Upper lobe of left lung (tissue), 6 donors: ENCODE measurements at regions not wholly inside any gene's neighbourhood (a gene's known extent, or its start where the extent isn't known, plus 50 kb on each side); places are given as distances from the start of the nearest gene placed in this dataset.

Experiments
- ATAC-seq, 2 donors: fragments of 200-7000 bp; cut with Tn5 transposase; one replicate each; pipeline ENCODE4 v1.9.1; 2022; ENCODE audit warnings: mild to moderate bottlenecking in 2 of 2, moderate library complexity in 2 of 2; ENCODE audit not compliant: low FRiP score in 2 of 2
- DNase-seq, 2 donors: peaks; one replicate each; pipeline ENCODE4 v3.0.0-alpha.2; 2019 to 2020
- H3K27ac ChIP-seq, 4 donors: fragments of 200-600 bp; sonication (generic); one replicate each; pipeline ENCODE4 v1.5.1; 2016 to 2019
- H3K27me3 ChIP-seq, 4 donors: fragments of 200-600 bp; sonication (generic); one replicate each; pipeline ENCODE4 v1.5.1; 2017 to 2019
- H3K36me3 ChIP-seq, 4 donors: fragments of 200-600 bp; sonication (generic); one replicate each; pipeline ENCODE4 v1.5.1; 2016 to 2019
- H3K4me1 ChIP-seq, 4 donors: fragments of 200-600 bp; sonication (generic); one replicate each; pipeline ENCODE4 v1.5.1; 2018 to 2019
- H3K4me3 ChIP-seq, 4 donors: fragments of 200-600 bp; sonication (generic); one replicate each; pipeline ENCODE4 v1.5.1; 2017 to 2019; ENCODE audit warnings: mild to moderate bottlenecking in 2 of 4, moderate library complexity in 1 of 4
- H3K9me3 ChIP-seq, 4 donors: fragments of 200-600 bp; sonication (generic); one replicate each; pipeline ENCODE4 v1.5.1; 2018 to 2019
- CTCF ChIP-seq, 6 experiments: fragments of 450-650 bp in 4 of 6; fragments of 200-600 bp in 2 of 6; sonication (generic) in 2 of 6; IDR thresholded peaks; one replicate each; pipeline ENCODE4 v1.5.1; 2016 to 2019; ENCODE audit warnings: antibody characterized with exemption in 6 of 6
- EP300 ChIP-seq, 4 donors: sonication (generic); formaldehyde crosslinking; IDR thresholded peaks; one replicate each; pipeline ENCODE4 v1.5.1; 2017; ENCODE audit warnings: antibody characterized with exemption in 4 of 4, control low read depth in 2 of 4
- POLR2A ChIP-seq, 4 donors: fragments of 450-650 bp; IDR thresholded peaks; one replicate each; pipeline ENCODE4 v1.5.1; 2016 to 2017; ENCODE audit warnings: antibody characterized with exemption in 4 of 4, mild to moderate bottlenecking in 2 of 4
- POLR2AphosphoS5 ChIP-seq, 2 donors: sonication (generic); formaldehyde crosslinking; IDR thresholded peaks; one replicate each; pipeline ENCODE4 v1.5.1; 2017; ENCODE audit warnings: antibody characterized with exemption in 2 of 2
- WGBS, 2 donors: methylation state at CpG; one replicate each; pipeline ENCODE4 v1.1.5; 2017 to 2018; 5-methylcytosine and 5-hydroxymethylcytosine counted together
- donor health status: DM: no; HTN: no; CAD: no; lungs with moderate emphysema.
- donor health status: DM: no; HTN: yes; CAD: no; lungs with severe emphysema.

- 93 to 96% methylated on average over 5 of the region's 5 CpGs for WGBS, 2 donors
- H3K4me1 ChIP-seq: peaks cover 8 to 14% (median 10%) of the 10 kb centered on the region in 4 donors
- ATAC-seq: no peak
- TF ChIP-seq EP300 (IDR thresholded peaks at IDR 0.05): no peak
- no peak for TF ChIP-seq CTCF (IDR thresholded peaks at IDR 0.05)
- H3K27me3 ChIP-seq: no peaks in the 10 kb centered on the region
- no peak overlapping the region for H3K4me3 ChIP-seq
- H3K27ac ChIP-seq: no peak overlapping the region
- H3K36me3 ChIP-seq: no peaks in the 10 kb centered on the region
- no peaks in the 10 kb centered on the region for H3K9me3 ChIP-seq
- DNase-seq: no peak
These were observed 321.0 kb downstream of the PLPP3 start for GRCh38 chr1:56258371-56258770.

GRCh38 chr1:56257726-56258125 is 321.6 kb downstream of the PLPP3 start:
- H3K4me1 ChIP-seq: peaks cover 8 to 14% (median 10%) of the 10 kb centered on the region in 4 donors
- ATAC-seq (no peak), DNase-seq (no peak)
- no peak overlapping the region for H3K4me3 ChIP-seq
- H3K27me3 ChIP-seq: no peaks in the 10 kb centered on the region
- no peaks in the 10 kb centered on the region for H3K9me3 ChIP-seq
- H3K36me3 ChIP-seq: no peaks in the 10 kb centered on the region
- TF ChIP-seq CTCF (IDR thresholded peaks at IDR 0.05) (no peak), EP300 (IDR thresholded peaks at IDR 0.05) (no peak)
- 92 to 93% methylated on average over 5 of the region's 5 CpGs for WGBS, 2 donors
- no peak overlapping the region for H3K27ac ChIP-seq

- DNase-seq (no peak), ATAC-seq (no peak)
- Histone ChIP-seq H3K9me3 (no peaks in the 10 kb centered on the region), H3K27ac (peak overlapping the region in 1 of 4 donors; percentile 52), H3K4me1 (peaks cover 8 to 14% (median 10%) of the 10 kb centered on the region in 4 donors), H3K27me3 (no peaks in the 10 kb centered on the region), H3K36me3 (no peaks in the 10 kb centered on the region), H3K4me3 (no peak overlapping the region)
- TF ChIP-seq CTCF (IDR thresholded peaks at IDR 0.05): no peak
- TF ChIP-seq POLR2AphosphoS5 (IDR thresholded peaks at IDR 0.05): no peak
- no peak for TF ChIP-seq EP300 (IDR thresholded peaks at IDR 0.05)
- no peak for TF ChIP-seq POLR2A (IDR thresholded peaks at IDR 0.05)
- WGBS, 2 donors: 73 to 75% methylated on average over 4 of the region's 4 CpGs
These were observed 323.0 kb downstream of the PLPP3 start for GRCh38 chr1:56256153-56257000.

GRCh38 chr1:56255516-56256152 is 323.7 kb downstream of the PLPP3 start:
- Histone ChIP-seq H3K27ac (peak overlapping the region in 2 of 4 donors; percentile 24 to 52), H3K36me3 (no peaks in the 10 kb centered on the region), H3K4me3 (no peak overlapping the region), H3K27me3 (no peaks in the 10 kb centered on the region), H3K9me3 (no peaks in the 10 kb centered on the region), H3K4me1 (peaks cover 8 to 14% (median 10%) of the 10 kb centered on the region in 4 donors)
- peak in 1 of 2 donors; percentile 59 for DNase-seq
- peak; percentile 73 to 93 for ATAC-seq
- TF ChIP-seq POLR2AphosphoS5 (IDR thresholded peaks at IDR 0.05) (peak; percentile 55 to 77), POLR2A (IDR thresholded peaks at IDR 0.05) (no peak), EP300 (IDR thresholded peaks at IDR 0.05) (peak in 1 of 4 donors; percentile 23), CTCF (IDR thresholded peaks at IDR 0.05) (no peak)
- 42 to 54% methylated on average over 5 of the region's 5 CpGs for WGBS, 2 donors
